GM19372 (cell line): ENCODE measurements at regions not wholly inside any gene's neighbourhood (a gene's known extent, or its start where the extent isn't known, plus 50 kb on each side); places are given as distances from the start of the nearest gene placed in this dataset.
"Not testable (repeated sequence)": the region's sequence is repeated elsewhere in the genome, so short reads cannot be mapped to it uniquely, and the experiment has no call there.

ENCODE experiments used
- ATAC-seq: cut with Tn5 transposase; IDR thresholded peaks from one replicate; pipeline ENCODE4 v1.9.1; 2021; ENCODE audit warnings: mild to moderate bottlenecking, low read depth, moderate library complexity; ENCODE audit not compliant: unreplicated experiment

DNA sequence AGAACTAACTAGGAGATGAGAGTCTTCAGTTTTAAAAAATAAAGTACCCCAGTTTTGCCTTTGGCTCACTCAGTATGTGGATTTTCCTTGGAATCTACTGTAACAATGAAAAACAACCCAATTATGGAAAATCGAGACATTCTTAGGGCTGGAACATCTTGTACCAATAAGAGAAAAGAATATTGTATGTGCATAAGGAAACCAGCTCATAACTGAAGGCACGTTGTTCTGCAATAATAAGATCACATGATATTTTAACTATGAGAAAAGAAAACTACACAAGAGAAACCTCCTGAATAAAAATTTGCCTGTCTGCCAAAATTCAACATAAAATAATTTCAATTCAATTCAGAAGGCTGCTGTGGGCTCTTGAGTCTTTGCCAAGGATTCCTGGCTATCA, 261.8 kb upstream of the EDNRA start:
- no peak for ATAC-seq

DNA sequence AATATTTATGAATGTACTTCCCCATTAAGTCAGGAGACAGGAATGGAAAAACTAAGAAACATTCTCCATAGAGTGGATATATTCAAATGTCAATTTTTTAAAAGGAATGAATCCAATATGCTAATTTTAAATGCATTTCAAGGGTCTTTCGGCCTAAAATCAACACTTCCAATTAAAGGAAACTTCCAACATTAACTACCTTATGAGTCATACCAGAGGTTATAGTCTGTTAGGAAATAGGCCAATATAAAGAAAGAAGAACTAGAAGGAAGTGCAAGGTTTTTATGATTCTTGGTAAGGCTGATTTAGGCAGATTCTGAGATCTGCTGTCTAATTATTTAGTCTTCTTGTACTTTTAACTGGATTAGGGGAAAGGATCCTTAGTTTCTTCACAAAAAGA, 260.1 kb upstream of the EDNRA start:
- no peak for ATAC-seq

DNA sequence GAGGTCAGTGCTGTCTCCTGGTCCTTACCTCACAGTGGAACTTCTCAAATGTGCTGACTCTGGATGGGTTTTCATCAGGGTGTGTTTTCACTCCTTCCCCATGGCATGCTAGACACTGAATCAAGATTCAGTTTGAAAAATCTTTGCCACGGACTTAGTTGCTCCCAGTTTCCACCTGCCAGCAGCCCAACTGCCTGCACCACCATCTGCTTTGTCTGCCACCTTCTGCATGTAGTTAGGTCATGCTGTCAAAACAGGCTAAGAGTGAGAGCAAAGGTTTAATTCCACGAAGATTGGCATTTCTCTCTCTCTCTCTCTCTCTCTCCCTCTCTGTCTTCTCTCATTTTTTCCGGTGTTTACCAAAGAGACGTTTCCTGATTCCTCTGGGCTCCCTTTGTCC, 258.0 kb upstream of the EDNRA start:
- no peak for ATAC-seq

GRCh38 chr4:147223576-147223975, 257.3 kb upstream of the EDNRA start:
- no peak for ATAC-seq

GRCh38 chr4:147236806-147237205, 244.1 kb upstream of the EDNRA start:
- no peak for ATAC-seq

DNA sequence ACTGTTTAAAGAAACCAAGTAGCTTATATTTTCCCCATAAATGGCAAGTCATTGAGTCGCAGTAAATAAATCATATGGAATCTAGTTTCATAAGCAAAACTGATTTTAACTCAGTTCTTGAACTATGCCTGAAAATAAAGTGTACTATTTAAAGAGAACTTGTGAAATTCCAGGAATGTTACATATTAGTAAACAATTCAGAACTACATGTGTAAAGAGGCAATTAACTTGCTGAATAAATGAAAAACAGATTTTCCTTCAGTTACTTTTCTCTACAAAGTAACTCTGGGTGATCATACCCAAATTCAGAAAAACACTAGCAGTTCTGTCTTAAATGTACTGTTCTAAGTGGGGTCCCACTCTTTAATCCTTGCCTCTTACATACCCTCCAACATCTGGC, 236.1 kb upstream of the EDNRA start:
- ATAC-seq: no peak

DNA sequence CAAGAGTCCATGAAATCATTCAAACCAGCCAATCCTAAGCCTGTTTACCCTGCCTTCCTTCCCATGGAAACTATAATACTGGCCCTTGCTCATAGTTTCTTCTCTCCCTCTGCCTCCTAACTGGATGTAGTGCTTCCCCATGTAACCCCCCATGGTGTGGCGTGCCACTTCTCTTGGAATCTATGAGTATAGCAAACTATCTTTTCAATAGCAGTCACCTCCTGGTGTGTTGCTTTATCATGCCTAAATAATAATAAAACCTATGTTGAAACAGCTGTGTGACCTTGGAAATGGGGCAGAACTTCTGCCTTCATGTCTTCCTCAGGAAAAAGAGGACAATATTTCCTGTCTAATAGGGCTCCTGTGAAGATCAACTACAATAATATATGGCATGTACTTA, 234.8 kb upstream of the EDNRA start:
- ATAC-seq: no peak

GRCh38 chr4:147246528-147246927, 234.4 kb upstream of the EDNRA start:
- not testable (repeated sequence) for ATAC-seq

DNA sequence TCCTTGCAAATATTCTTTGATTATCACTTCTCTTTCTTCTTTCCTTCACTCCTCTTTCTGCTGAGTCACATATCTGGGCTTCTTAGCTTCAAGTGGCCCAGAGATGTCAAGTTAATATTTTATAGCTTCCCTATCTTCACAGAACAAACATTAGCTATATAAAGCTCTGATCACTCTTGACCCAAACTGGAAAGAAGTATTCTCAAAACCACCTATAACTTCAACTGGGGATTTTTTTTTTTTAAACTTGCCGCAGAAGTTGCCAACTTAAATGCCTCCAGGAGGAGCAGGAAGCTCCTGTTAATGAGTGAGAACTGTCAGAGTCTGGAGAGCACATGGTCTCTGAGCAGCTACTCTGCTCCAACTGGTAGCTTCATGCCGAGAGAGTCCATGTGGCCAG, 233.3 kb upstream of the EDNRA start:
- no peak for ATAC-seq

GRCh38 chr4:147250062-147250461, 230.8 kb upstream of the EDNRA start:
- no peak for ATAC-seq

- not testable (repeated sequence) for ATAC-seq
Measured at GRCh38 chr4:147255268-147255667, 225.6 kb upstream of the EDNRA start.

DNA sequence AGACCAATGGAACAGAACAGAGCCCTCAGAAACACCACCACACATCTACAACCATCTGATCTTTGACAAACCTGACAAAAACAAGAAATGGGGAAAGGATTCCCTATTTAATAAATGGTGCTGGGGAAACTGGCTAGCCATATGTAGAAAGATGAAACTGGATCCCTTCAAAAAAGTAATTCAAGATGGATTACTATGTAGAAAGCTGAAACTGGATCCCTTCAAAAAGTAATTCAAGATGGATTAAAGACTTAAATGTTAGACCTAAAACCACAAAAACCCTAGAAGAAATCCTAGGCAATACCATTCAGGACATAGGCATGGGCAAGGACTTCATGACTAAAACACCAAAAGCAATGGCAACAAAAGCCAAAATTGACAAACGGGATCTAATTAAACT, 221.6 kb upstream of the EDNRA start:
- not testable (repeated sequence) for ATAC-seq

DNA sequence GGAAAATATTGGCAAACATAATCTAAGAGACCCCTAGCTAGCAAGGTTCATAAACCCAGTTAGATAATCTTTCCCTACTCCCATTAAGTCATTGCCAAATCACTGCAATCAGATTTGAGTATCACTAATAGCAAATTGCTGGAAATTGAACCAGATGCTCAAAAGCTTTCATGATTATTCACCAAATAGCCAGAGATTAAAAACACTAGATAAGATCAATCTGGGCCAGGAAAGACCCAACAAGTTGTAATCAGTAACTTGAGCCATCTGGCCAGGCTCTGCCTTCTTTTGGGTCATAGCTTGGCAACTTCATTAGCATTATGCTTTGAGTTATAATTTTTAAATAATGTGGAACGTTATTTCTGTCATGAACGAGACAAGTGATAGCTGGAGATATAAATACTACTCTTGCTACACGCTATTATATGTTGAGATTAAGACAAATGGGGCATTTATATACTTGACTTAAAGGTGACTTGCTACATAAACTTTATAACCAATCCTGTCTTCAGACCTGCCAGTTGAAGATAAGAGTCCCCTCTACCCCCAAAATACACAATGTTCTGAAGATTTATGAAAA, 196.6 kb upstream of the EDNRA start:
- no peak for ATAC-seq

DNA sequence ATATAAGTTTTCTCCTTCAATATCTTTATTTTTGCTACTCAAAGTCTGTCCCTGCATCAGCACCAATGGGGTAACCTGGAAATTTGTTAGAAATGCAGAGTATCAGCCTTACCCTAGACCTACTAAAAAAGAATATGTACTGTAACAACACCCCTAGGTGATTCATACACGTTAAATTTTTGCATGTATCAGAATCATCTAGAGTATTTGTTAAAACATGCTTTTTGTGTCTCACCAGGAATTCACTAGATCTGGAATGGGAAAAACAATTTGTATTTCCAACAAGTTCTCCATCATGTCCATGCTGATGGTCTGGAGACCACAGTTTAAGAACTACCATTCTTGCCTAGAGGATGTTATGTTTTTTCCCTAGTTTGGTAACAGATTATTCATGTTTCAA, 196.0 kb upstream of the EDNRA start:
- ATAC-seq: no peak

DNA sequence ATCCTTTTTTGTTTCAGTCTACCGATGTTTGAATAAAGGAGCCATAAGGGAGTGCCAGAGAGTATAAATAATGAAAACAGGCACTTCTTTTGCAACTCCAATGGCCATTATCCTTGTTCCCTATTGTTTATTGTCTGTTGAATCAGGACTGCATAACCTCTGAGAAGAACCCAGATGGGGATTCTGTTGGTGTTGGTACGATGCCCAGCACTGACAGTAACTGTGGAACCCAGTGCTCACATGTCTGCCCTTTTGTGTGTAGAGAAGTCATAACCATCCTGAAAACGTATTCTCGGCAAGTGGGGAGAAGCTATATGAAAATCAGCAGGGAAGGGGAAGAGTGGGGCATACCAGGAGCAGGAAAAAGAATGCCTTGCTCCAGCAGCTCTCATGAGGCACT, 195.1 kb upstream of the EDNRA start:
- no peak for ATAC-seq

GRCh38 chr4:147286846-147287587, 193.9 kb upstream of the EDNRA start:
- no peak for ATAC-seq

DNA sequence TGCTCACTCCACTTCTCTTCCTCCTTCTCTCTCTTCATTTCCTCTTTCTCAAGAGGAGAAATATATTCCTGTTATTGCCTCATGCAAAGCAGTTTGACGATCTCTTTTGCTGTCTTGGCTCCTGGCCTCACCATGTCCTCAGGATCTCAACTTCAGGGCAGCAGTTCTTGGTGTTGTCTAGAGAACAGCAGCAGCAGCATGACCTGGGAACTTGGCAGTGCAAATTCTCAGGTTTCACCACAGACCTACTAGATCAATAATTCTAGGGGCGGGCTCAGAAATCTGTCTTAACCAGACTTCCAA, 193.4 kb upstream of the EDNRA start:
- ATAC-seq: no peak

DNA sequence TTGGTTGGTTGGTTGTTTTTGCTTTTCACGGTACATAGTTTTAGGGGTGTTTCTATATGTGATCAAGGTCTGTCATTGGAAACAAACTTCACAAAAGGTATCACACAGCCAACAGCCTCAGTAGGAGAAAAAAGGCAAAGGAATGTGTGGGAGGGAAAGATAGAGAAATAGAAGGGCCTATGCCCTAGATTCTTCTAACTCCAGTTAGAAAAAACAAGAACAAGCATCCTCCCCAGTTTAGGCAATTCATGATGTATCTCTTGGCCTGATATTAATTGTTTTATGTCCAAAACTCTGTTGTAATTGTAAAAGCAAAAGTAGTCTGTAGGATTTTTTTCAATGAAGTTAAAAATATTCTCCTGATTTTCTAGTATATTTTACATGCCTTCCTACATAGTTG, 192.4 kb upstream of the EDNRA start:
- no peak for ATAC-seq

DNA sequence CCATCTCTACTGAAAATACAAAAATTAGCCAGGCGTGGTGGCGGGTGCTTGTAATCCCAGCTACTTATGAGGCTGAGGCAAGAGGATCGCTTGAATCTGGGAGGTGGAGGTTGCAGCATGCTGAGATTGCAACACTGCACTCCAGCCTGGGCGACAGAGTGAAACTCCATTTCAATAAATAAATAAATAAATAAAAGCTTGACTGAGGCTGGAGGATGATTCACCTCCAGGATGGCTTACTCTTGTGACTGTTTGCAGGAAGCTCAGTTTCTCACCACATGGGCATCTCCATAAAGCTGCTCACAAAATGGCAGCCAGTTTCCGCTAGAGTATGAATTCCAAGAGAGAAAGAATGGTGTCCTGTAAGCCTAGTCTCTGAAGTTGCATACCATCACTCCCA, 191.7 kb upstream of the EDNRA start:
- no peak for ATAC-seq

DNA sequence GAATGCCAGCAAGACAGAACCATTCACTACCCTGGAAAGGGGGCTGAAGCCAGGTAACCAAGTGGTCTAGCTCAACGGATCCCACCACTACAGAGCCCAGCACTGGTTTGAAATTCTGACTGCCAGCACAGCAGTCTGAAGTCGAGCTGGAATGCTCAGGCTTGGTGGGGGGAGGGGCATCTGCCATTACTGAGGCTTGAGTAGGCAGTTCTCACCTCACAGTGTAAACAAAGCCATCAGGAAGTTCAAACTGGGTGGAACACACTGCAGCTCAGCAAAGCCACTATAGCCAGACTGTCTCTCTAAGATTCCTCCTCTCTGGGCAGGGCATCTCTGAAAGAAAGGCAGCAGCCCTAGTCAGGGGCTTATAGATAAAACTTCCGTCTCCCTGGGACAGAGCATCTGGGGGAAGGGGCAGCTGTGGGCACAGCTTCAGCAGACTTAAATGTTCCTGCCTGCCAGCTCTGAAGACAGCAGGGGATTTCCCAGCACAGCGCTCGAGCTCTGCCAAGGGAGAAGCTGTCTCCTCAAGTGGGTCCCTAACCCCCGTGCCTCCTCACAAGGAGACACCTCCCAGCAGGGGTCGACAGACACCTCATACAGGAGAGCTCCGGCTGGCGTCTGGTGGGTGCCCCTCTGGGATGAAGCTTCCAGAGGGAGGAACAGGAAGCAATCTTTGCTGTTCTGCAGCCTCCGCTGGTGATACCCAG, 188.1 kb upstream of the EDNRA start:
- ATAC-seq: not testable (repeated sequence)

- not testable (repeated sequence) for ATAC-seq
Measured at GRCh38 chr4:147293314-147293677, 187.6 kb upstream of the EDNRA start.

DNA sequence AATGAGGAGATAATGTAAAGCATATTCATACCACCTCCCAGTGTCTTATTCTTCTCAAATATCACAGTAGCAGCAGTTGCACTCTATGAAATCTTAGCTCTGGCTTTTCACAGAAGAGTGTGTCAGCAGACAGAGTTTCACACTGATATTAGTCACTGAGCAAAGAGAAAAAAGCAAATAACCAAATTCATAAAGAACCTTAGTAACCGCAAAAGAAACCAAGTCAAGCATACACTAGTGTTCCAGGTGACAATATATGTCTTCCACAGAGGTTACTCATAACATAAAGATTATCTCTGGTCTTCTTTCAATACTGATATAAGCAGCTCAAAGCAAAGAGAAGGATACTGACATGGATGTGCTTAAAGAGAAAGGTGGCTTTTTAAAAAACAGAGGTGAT, 181.7 kb upstream of the EDNRA start:
- no peak for ATAC-seq
